DMS79 (cell line): ENCODE measurements at regions not wholly inside any gene's neighbourhood (a gene's known extent, or its start where the extent isn't known, plus 50 kb on each side); places are given as distances from the start of the nearest gene placed in this dataset.
"Not testable (repeated sequence)": the region's sequence is repeated elsewhere in the genome, so short reads cannot be mapped to it uniquely, and the experiment has no call there.

Source experiments
- DNase-seq: peaks from one replicate; lab custom pipeline; 2025; lab: John Stamatoyannopoulos, UW

- DNase-seq = no peak
These were observed 501.5 kb downstream of the TRIB2 start for GRCh38 chr2:13218205-13218604.

GRCh38 chr2:13227578-13227977 lies 510.8 kb downstream of the TRIB2 start:
- no peak for DNase-seq

GRCh38 chr2:13230221-13230620 lies 513.5 kb downstream of the TRIB2 start:
- no peak for DNase-seq

- DNase-seq = no peak
These were observed 523.3 kb downstream of the TRIB2 start for GRCh38 chr2:13240061-13240460.

GRCh38 chr2:13240789-13241487 lies 524.2 kb downstream of the TRIB2 start:
- DNase-seq = no peak

- DNase-seq = no peak
These were observed 535.9 kb downstream of the TRIB2 start for GRCh38 chr2:13252615-13253014.

GRCh38 chr2:13255485-13255884 lies 538.7 kb downstream of the TRIB2 start:
- DNase-seq = no peak

GRCh38 chr2:13260402-13260801 lies 543.7 kb downstream of the TRIB2 start:
- DNase-seq = no peak

GRCh38 chr2:13266166-13266565 lies 549.4 kb downstream of the TRIB2 start:
- no peak for DNase-seq

- no peak for DNase-seq
These were observed 568.0 kb downstream of the TRIB2 start for GRCh38 chr2:13284688-13285087.

- no peak for DNase-seq
These were observed 572.6 kb downstream of the TRIB2 start for GRCh38 chr2:13289310-13289709.

- not testable (repeated sequence) for DNase-seq
These were observed 591.7 kb downstream of the TRIB2 start for GRCh38 chr2:13308478-13308805.

GRCh38 chr2:13308989-13309388 lies 592.3 kb downstream of the TRIB2 start:
- DNase-seq = no peak

GRCh38 chr2:13332060-13332459 lies 615.3 kb downstream of the TRIB2 start:
- DNase-seq = no peak

- DNase-seq = not testable (repeated sequence)
These were observed 617.3 kb downstream of the TRIB2 start for GRCh38 chr2:13334071-13334470.

- no peak for DNase-seq
These were observed 617.8 kb downstream of the TRIB2 start for GRCh38 chr2:13334545-13334944.

- no peak for DNase-seq
These were observed 619.3 kb downstream of the TRIB2 start for GRCh38 chr2:13335862-13336535.

GRCh38 chr2:13351068-13351467 lies 634.3 kb downstream of the TRIB2 start:
- no peak for DNase-seq

GRCh38 chr2:13353083-13353482 lies 636.3 kb downstream of the TRIB2 start:
- no peak for DNase-seq

- no peak for DNase-seq
These were observed 637.3 kb downstream of the TRIB2 start for GRCh38 chr2:13354031-13354430.

GRCh38 chr2:13381928-13382327 lies 665.2 kb downstream of the TRIB2 start:
- not testable (repeated sequence) for DNase-seq

GRCh38 chr2:13389172-13389571 lies 672.4 kb downstream of the TRIB2 start:
- not testable (repeated sequence) for DNase-seq

- no peak for DNase-seq
These were observed 673.9 kb downstream of the TRIB2 start for GRCh38 chr2:13390676-13391075.

GRCh38 chr2:13401312-13401711 lies 684.6 kb downstream of the TRIB2 start:
- no peak for DNase-seq
